ENCODE measurements at regions not wholly inside any gene's neighbourhood (a gene's known extent, or its start where the extent isn't known, plus 50 kb on each side); places are given as distances from the start of the nearest gene placed in this dataset.

- TF ChIP-seq CTCF (IDR thresholded peaks at IDR 0.05; ENCODE audit: low read depth, low read length): no peak
- no peak overlapping the region for H3K4me3 ChIP-seq (ENCODE audit: low read depth, low read length)
Observed at GRCh38 chr13:80199067-80199466, 141.9 kb downstream of the SPRY2 start.

- TF ChIP-seq CTCF (IDR thresholded peaks at IDR 0.05; ENCODE audit: low read depth, low read length): no peak
- H3K4me3 ChIP-seq (ENCODE audit: low read depth, low read length): no peak overlapping the region
Observed at GRCh38 chr13:80196756-80197155, 144.2 kb downstream of the SPRY2 start.

- no peak for TF ChIP-seq CTCF (IDR thresholded peaks at IDR 0.05; ENCODE audit: low read depth, low read length)
- no peak overlapping the region for H3K4me3 ChIP-seq (ENCODE audit: low read depth, low read length)
Observed at GRCh38 chr13:80195649-80196048, 145.3 kb downstream of the SPRY2 start.

- H3K4me3 ChIP-seq (ENCODE audit: low read depth, low read length): no peak overlapping the region
- no peak for TF ChIP-seq CTCF (IDR thresholded peaks at IDR 0.05; ENCODE audit: low read depth, low read length)
Observed at GRCh38 chr13:80189889-80190597, 150.9 kb downstream of the SPRY2 start.

- no peak for TF ChIP-seq CTCF (IDR thresholded peaks at IDR 0.05; ENCODE audit: low read depth, low read length)
- H3K4me3 ChIP-seq (ENCODE audit: low read depth, low read length): no peak overlapping the region
Observed at GRCh38 chr13:80180740-80181355, 160.1 kb downstream of the SPRY2 start.

- TF ChIP-seq CTCF (IDR thresholded peaks at IDR 0.05; ENCODE audit: low read depth, low read length): no peak
- no peak overlapping the region for H3K4me3 ChIP-seq (ENCODE audit: low read depth, low read length)
Observed at GRCh38 chr13:80177327-80177726, 163.6 kb downstream of the SPRY2 start.

- TF ChIP-seq CTCF (IDR thresholded peaks at IDR 0.05; ENCODE audit: low read depth, low read length): no peak
- no peak overlapping the region for H3K4me3 ChIP-seq (ENCODE audit: low read depth, low read length)
Observed at GRCh38 chr13:80173224-80173623, 167.7 kb downstream of the SPRY2 start.

Data from WI38 (cell line).